Dendritic cell treated with granulocyte-macrophage colony-stimulating factor and Interleukin-4, amounts not matched to agents 40 ng/mL and 50 ng/mL, for 4 days (primary cell): ENCODE measurements at regions not wholly inside any gene's neighbourhood (a gene's known extent, or its start where the extent isn't known, plus 50 kb on each side); places are given as distances from the start of the nearest gene placed in this dataset.

ENCODE experiments used
- H3K27ac Mint-ChIP-seq: one replicate; pipeline ENCODE4 v1.8.0; 2022; ENCODE audit warnings: mild to moderate bottlenecking, mixed read lengths
- H3K27me3 Mint-ChIP-seq: one replicate; pipeline ENCODE4 v1.8.0; 2022; ENCODE audit warnings: mild to moderate bottlenecking, mixed read lengths
- H3K36me3 Mint-ChIP-seq: one replicate; pipeline ENCODE4 v1.8.0; 2022; ENCODE audit warnings: low read depth, mixed read lengths
- H3K4me1 Mint-ChIP-seq: one replicate; pipeline ENCODE4 v1.8.0; 2022; ENCODE audit warnings: low read depth, mixed read lengths
- H3K4me3 Mint-ChIP-seq: one replicate; pipeline ENCODE4 v1.8.0; 2022; ENCODE audit warnings: mild to moderate bottlenecking, moderate library complexity, mixed read lengths
- H3K9me3 Mint-ChIP-seq: one replicate; pipeline ENCODE4 v1.8.0; 2022; ENCODE audit warnings: mixed read lengths
- intact Hi-C: fragments of 100-400 bp; cut with micrococcal nuclease; formaldehyde crosslinking; loops from one replicate; pipeline ENCODE4 v1.15.0; 2022

GRCh38 chr14:54182419-54183045 lies 214.3 kb upstream of the CDKN3 start:
- Mint-ChIP-seq H3K4me3 (no peak overlapping the region), H3K27me3 (peaks cover 5% of the 10 kb centered on the region), H3K9me3 (no peaks in the 10 kb centered on the region), H3K4me1 (no peaks in the 10 kb centered on the region), H3K27ac (no peak overlapping the region), H3K36me3 (no peaks in the 10 kb centered on the region)
- intact Hi-C loops: no loop called here

- Mint-ChIP-seq H3K27me3 (no peaks in the 10 kb centered on the region), H3K27ac (no peak overlapping the region), H3K9me3 (no peaks in the 10 kb centered on the region), H3K36me3 (no peaks in the 10 kb centered on the region), H3K4me1 (no peaks in the 10 kb centered on the region), H3K4me3 (no peak overlapping the region)
- intact Hi-C loops: no loop called here
Measured at GRCh38 chr14:54186821-54187763, 209.7 kb upstream of the CDKN3 start.

- Mint-ChIP-seq H3K27ac (no peak overlapping the region), H3K36me3 (no peaks in the 10 kb centered on the region), H3K4me1 (no peaks in the 10 kb centered on the region), H3K4me3 (no peak overlapping the region), H3K27me3 (no peaks in the 10 kb centered on the region), H3K9me3 (no peaks in the 10 kb centered on the region)
- intact Hi-C loops: no loop called here
Measured at GRCh38 chr14:54188064-54188666, 208.6 kb upstream of the CDKN3 start.

GRCh38 chr14:54189333-54189732 lies 207.5 kb upstream of the CDKN3 start:
- Mint-ChIP-seq H3K4me3 (no peak overlapping the region), H3K9me3 (no peaks in the 10 kb centered on the region), H3K36me3 (no peaks in the 10 kb centered on the region), H3K27ac (no peak overlapping the region), H3K4me1 (no peaks in the 10 kb centered on the region), H3K27me3 (no peaks in the 10 kb centered on the region)
- intact Hi-C loops: no loop called here

DNA sequence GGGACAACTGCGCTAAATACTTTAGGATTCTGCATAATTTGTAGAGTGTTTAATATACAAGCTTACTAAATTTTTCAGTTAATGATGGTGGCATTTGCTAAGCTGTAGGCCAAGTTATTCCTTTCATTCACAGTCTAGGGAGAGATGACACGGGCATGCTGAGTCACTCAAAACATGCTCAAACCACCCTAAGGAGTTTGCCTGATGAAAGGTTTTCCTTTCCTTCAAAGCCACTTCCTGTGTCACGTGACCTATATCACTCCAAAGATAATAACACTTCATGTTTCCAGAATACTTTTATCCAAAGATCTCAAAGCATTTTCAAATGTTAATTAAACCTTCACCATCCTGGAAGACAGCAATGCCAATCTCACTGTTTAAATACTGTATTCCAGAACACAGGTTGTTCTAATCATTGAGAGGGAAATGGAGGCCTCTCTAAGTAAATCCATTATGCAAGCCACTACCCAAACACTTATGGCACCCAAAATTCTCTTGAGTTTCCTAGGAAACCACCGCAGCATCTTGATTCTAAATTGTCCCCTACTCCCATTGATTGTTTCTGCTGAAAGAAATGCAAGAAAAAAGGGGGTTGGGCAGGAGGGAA lies 207.0 kb upstream of the CDKN3 start:
- Mint-ChIP-seq H3K27me3 (no peaks in the 10 kb centered on the region), H3K36me3 (no peaks in the 10 kb centered on the region), H3K27ac (no peak overlapping the region), H3K9me3 (no peaks in the 10 kb centered on the region), H3K4me1 (no peaks in the 10 kb centered on the region), H3K4me3 (no peak overlapping the region)
- intact Hi-C loops: no loop called here

DNA sequence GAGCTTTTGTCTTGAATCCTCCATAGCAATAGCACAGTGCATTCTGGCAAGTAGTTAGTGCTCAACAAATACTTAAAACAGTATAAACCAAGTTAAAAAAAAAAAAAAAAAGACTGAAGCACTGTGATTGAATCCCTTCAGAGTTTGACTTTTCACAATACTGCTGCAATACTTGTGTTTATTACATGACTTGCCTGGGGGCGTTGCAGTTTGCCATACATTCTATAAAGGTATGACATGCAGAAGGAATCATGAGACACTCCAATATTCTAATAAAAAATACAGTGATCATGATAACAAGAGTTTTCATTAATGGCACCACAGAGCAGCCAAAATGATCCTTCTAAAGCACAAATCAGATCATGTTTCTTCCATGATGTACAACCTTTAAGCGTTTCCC lies 205.0 kb upstream of the CDKN3 start:
- no peaks in the 10 kb centered on the region for H3K36me3 Mint-ChIP-seq
- intact Hi-C loops: no loop called here
- H3K4me1 Mint-ChIP-seq: no peaks in the 10 kb centered on the region
- H3K4me3 Mint-ChIP-seq: no peak overlapping the region
- no peaks in the 10 kb centered on the region for H3K27me3 Mint-ChIP-seq
- no peak overlapping the region for H3K27ac Mint-ChIP-seq
- H3K9me3 Mint-ChIP-seq: no peaks in the 10 kb centered on the region

DNA sequence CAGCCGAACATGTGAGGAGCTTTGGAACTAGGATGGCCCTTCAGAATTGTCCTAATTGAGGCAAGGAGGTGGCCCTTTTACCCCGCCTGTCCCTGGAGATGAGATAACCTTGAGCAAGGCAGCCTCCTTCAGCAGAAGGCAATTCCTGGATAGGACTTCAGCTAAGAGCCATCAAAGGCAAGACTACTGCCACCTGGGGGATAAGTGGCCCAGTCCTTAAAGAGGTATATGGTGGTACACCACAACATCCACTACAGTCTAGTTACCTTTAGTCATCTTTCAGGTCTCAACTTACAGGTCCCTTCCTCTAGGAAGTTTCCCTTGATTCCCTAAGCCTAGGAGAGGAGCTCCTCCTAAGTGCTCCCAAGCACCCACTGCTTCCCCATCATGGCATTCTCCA lies 204.2 kb upstream of the CDKN3 start:
- no peak overlapping the region for H3K4me3 Mint-ChIP-seq
- H3K9me3 Mint-ChIP-seq: no peaks in the 10 kb centered on the region
- intact Hi-C loops: no loop called here
- no peaks in the 10 kb centered on the region for H3K4me1 Mint-ChIP-seq
- no peaks in the 10 kb centered on the region for H3K27me3 Mint-ChIP-seq
- H3K36me3 Mint-ChIP-seq: no peaks in the 10 kb centered on the region
- no peak overlapping the region for H3K27ac Mint-ChIP-seq

GRCh38 chr14:54193871-54194270 lies 202.9 kb upstream of the CDKN3 start:
- intact Hi-C loops: no loop called here
- H3K4me1 Mint-ChIP-seq: no peaks in the 10 kb centered on the region
- H3K36me3 Mint-ChIP-seq: no peaks in the 10 kb centered on the region
- H3K9me3 Mint-ChIP-seq: peaks cover 6% of the 10 kb centered on the region
- no peak overlapping the region for H3K27ac Mint-ChIP-seq
- H3K4me3 Mint-ChIP-seq: no peak overlapping the region
- H3K27me3 Mint-ChIP-seq: no peaks in the 10 kb centered on the region

- Mint-ChIP-seq H3K27ac (no peak overlapping the region), H3K9me3 (peaks cover 8% of the 10 kb centered on the region), H3K4me3 (no peak overlapping the region), H3K4me1 (no peaks in the 10 kb centered on the region), H3K27me3 (no peaks in the 10 kb centered on the region), H3K36me3 (no peaks in the 10 kb centered on the region)
- intact Hi-C loops: no loop called here
Measured at GRCh38 chr14:54194501-54194900, 202.3 kb upstream of the CDKN3 start.

DNA sequence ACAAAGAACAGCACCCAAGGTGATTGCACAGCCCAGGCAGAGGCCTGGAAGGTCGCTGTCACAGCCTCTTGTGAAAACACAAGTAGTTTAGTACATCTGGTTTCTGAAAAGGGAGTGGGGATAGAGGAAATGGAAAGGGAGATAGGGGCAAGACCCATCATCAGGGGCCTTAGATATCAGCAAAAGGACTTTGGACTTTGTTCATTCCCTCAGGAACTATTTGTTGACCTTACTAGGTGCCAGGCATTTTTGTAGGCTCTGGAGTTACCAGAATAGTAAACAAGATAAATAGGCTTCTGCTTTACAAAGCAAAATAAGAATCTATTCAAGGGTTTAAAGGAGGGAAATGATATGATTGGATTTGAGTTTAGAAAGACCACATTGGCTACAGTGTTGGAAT lies 199.4 kb upstream of the CDKN3 start:
- Mint-ChIP-seq H3K9me3 (peaks cover 8% of the 10 kb centered on the region), H3K36me3 (no peaks in the 10 kb centered on the region), H3K4me3 (no peak overlapping the region), H3K4me1 (no peaks in the 10 kb centered on the region), H3K27me3 (no peaks in the 10 kb centered on the region), H3K27ac (no peak overlapping the region)
- intact Hi-C loops: no loop called here

- intact Hi-C loops: no loop called here
- H3K27ac Mint-ChIP-seq: no peak overlapping the region
- peaks cover 8% of the 10 kb centered on the region for H3K9me3 Mint-ChIP-seq
- H3K4me1 Mint-ChIP-seq: no peaks in the 10 kb centered on the region
- H3K36me3 Mint-ChIP-seq: no peaks in the 10 kb centered on the region
- no peak overlapping the region for H3K4me3 Mint-ChIP-seq
- H3K27me3 Mint-ChIP-seq: no peaks in the 10 kb centered on the region
Measured at GRCh38 chr14:54200726-54201125, 196.1 kb upstream of the CDKN3 start.

DNA sequence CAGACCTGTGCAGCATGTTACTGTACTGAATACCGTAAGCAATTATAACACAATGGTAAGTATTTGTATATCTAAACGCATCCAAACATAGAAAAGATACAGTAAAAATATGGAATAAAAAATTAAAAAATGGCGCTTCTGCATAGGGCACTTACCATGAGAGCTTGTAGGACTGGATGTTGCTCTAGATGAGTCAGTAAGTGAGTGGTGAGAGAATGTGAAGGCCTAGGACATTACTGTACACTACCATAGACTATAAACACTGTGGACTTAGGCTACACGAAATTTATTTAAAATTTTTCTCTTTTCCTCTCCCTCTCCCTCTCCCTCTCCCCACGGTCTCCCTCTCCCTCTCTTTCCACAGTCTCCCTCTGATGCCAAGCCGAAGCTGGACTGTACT lies 194.5 kb upstream of the CDKN3 start:
- intact Hi-C loops: no loop called here
- Mint-ChIP-seq H3K27ac (no peak overlapping the region), H3K27me3 (no peaks in the 10 kb centered on the region), H3K9me3 (peaks cover 8% of the 10 kb centered on the region), H3K36me3 (no peaks in the 10 kb centered on the region), H3K4me1 (no peaks in the 10 kb centered on the region), H3K4me3 (no peak overlapping the region)

- Mint-ChIP-seq H3K9me3 (no peaks in the 10 kb centered on the region), H3K36me3 (no peaks in the 10 kb centered on the region), H3K27me3 (no peaks in the 10 kb centered on the region), H3K4me3 (no peak overlapping the region), H3K27ac (no peak overlapping the region), H3K4me1 (no peaks in the 10 kb centered on the region)
- intact Hi-C loops: no loop called here
Measured at GRCh38 chr14:54206516-54206915, 190.3 kb upstream of the CDKN3 start.

GRCh38 chr14:54207075-54207474 lies 189.7 kb upstream of the CDKN3 start:
- H3K27me3 Mint-ChIP-seq: peaks cover 2% of the 10 kb centered on the region
- intact Hi-C loops: no loop called here
- no peaks in the 10 kb centered on the region for H3K4me1 Mint-ChIP-seq
- no peaks in the 10 kb centered on the region for H3K36me3 Mint-ChIP-seq
- H3K4me3 Mint-ChIP-seq: no peak overlapping the region
- no peak overlapping the region for H3K27ac Mint-ChIP-seq
- no peaks in the 10 kb centered on the region for H3K9me3 Mint-ChIP-seq
